Mucosa of rectum (tissue), 2 donors: ENCODE measurements at regions not wholly inside any gene's neighbourhood (a gene's known extent, or its start where the extent isn't known, plus 50 kb on each side); places are given as distances from the start of the nearest gene placed in this dataset.

Source experiments
- H3K27ac ChIP-seq, 2 donors: one replicate each; pipeline ENCODE4 v1.7.0; 2013; ENCODE audit warnings: inconsistent platforms in 2 of 2, low read depth in 2 of 2, low read length in 2 of 2
- H3K27me3 ChIP-seq, 2 donors: one replicate each; pipeline ENCODE4 v1.7.0; 2013; ENCODE audit warnings: low read length in 2 of 2; ENCODE audit not compliant: control insufficient read depth in 2 of 2, insufficient read depth in 2 of 2
- H3K36me3 ChIP-seq, 2 donors: one replicate each; pipeline ENCODE4 v1.7.0; 2013; ENCODE audit warnings: low read length in 2 of 2; ENCODE audit not compliant: control insufficient read depth in 2 of 2, insufficient read depth in 2 of 2
- H3K4me1 ChIP-seq, 2 donors: one replicate each; pipeline ENCODE4 v1.7.0; 2013; ENCODE audit warnings: low read length in 2 of 2, mild to moderate bottlenecking in 1 of 2; ENCODE audit not compliant: control insufficient read depth in 2 of 2, insufficient read depth in 2 of 2
- H3K4me3 ChIP-seq, 2 donors: one replicate each; pipeline ENCODE4 v1.7.0; 2013; ENCODE audit warnings: low read length in 2 of 2
- H3K9ac ChIP-seq, 2 donors: one replicate each; pipeline ENCODE4 v1.7.0; 2013; ENCODE audit warnings: low read length in 2 of 2, low read depth in 1 of 2, mild to moderate bottlenecking in 1 of 2
- H3K9me3 ChIP-seq, 2 donors: one replicate each; pipeline ENCODE4 v1.7.0; 2013; ENCODE audit warnings: low read length in 2 of 2; ENCODE audit not compliant: control insufficient read depth in 2 of 2
- donor health status: healthy.
- donor health status: Normal muscosa, but diverticular disease.

GRCh38 chr7:156305351-156305750 is 335.2 kb upstream of the RNF32 start:
- H3K27me3 ChIP-seq: no peaks in the 10 kb centered on the region
- H3K4me3 ChIP-seq: no peak overlapping the region
- no peak overlapping the region for H3K27ac ChIP-seq
- H3K9ac ChIP-seq: no peak overlapping the region
- H3K36me3 ChIP-seq: no peaks in the 10 kb centered on the region
- H3K9me3 ChIP-seq: no peaks in the 10 kb centered on the region
- no peaks in the 10 kb centered on the region for H3K4me1 ChIP-seq

- Histone ChIP-seq H3K4me1 (no peaks in the 10 kb centered on the region), H3K27me3 (no peaks in the 10 kb centered on the region), H3K9me3 (no peaks in the 10 kb centered on the region), H3K9ac (no peak overlapping the region), H3K4me3 (no peak overlapping the region), H3K27ac (no peak overlapping the region), H3K36me3 (no peaks in the 10 kb centered on the region)
These were observed 357.8 kb upstream of the RNF32 start for GRCh38 chr7:156282816-156283215.

GRCh38 chr7:156279635-156280034 is 360.9 kb upstream of the RNF32 start:
- H3K9ac ChIP-seq: no peak overlapping the region

GRCh38 chr7:156275292-156275691 is 365.3 kb upstream of the RNF32 start:
- Histone ChIP-seq H3K4me1 (no peaks in the 10 kb centered on the region), H3K27me3 (no peaks in the 10 kb centered on the region), H3K9me3 (no peaks in the 10 kb centered on the region), H3K4me3 (no peak overlapping the region), H3K9ac (no peak overlapping the region), H3K27ac (no peak overlapping the region), H3K36me3 (no peaks in the 10 kb centered on the region)

More at GRCh38 chr7:156279635-156280034, 360.9 kb upstream of the RNF32 start:
- Histone ChIP-seq H3K9me3 (no peaks in the 10 kb centered on the region), H3K4me3 (no peak overlapping the region), H3K36me3 (no peaks in the 10 kb centered on the region), H3K27me3 (no peaks in the 10 kb centered on the region), H3K27ac (no peak overlapping the region), H3K4me1 (no peaks in the 10 kb centered on the region)

GRCh38 chr7:156274557-156274956 is 366.0 kb upstream of the RNF32 start:
- Histone ChIP-seq H3K4me1 (no peaks in the 10 kb centered on the region), H3K36me3 (no peaks in the 10 kb centered on the region), H3K27me3 (no peaks in the 10 kb centered on the region), H3K9ac (no peak overlapping the region), H3K27ac (no peak overlapping the region), H3K4me3 (no peak overlapping the region), H3K9me3 (no peaks in the 10 kb centered on the region)

GRCh38 chr7:156261581-156261980 is 379.0 kb upstream of the RNF32 start:
- H3K9me3 ChIP-seq: no peaks in the 10 kb centered on the region
- no peaks in the 10 kb centered on the region for H3K4me1 ChIP-seq
- no peaks in the 10 kb centered on the region for H3K27me3 ChIP-seq

GRCh38 chr7:156257904-156258303 is 382.7 kb upstream of the RNF32 start:
- no peaks in the 10 kb centered on the region for H3K36me3 ChIP-seq
- no peak overlapping the region for H3K4me3 ChIP-seq
- no peaks in the 10 kb centered on the region for H3K4me1 ChIP-seq
- H3K27me3 ChIP-seq: no peaks in the 10 kb centered on the region
- H3K9me3 ChIP-seq: no peaks in the 10 kb centered on the region
- no peak overlapping the region for H3K9ac ChIP-seq
- no peak overlapping the region for H3K27ac ChIP-seq

More at GRCh38 chr7:156261581-156261980, 379.0 kb upstream of the RNF32 start:
- Histone ChIP-seq H3K9ac (no peak overlapping the region), H3K4me3 (no peak overlapping the region), H3K36me3 (no peaks in the 10 kb centered on the region), H3K27ac (no peak overlapping the region)

GRCh38 chr7:156255635-156256034 is 384.9 kb upstream of the RNF32 start:
- Histone ChIP-seq H3K4me3 (no peak overlapping the region), H3K27me3 (no peaks in the 10 kb centered on the region), H3K36me3 (no peaks in the 10 kb centered on the region), H3K9me3 (no peaks in the 10 kb centered on the region), H3K4me1 (no peaks in the 10 kb centered on the region), H3K9ac (no peak overlapping the region), H3K27ac (no peak overlapping the region)

- H3K9me3 ChIP-seq: no peaks in the 10 kb centered on the region
These were observed 388.7 kb upstream of the RNF32 start for GRCh38 chr7:156251861-156252260.

GRCh38 chr7:156240532-156240931 is 400.0 kb upstream of the RNF32 start:
- H3K4me3 ChIP-seq: no peak overlapping the region
- H3K9ac ChIP-seq: no peak overlapping the region
- no peaks in the 10 kb centered on the region for H3K27me3 ChIP-seq
- H3K4me1 ChIP-seq: no peaks in the 10 kb centered on the region
- H3K36me3 ChIP-seq: no peaks in the 10 kb centered on the region
- H3K9me3 ChIP-seq: no peaks in the 10 kb centered on the region
- H3K27ac ChIP-seq: no peak overlapping the region

More at GRCh38 chr7:156251861-156252260, 388.7 kb upstream of the RNF32 start:
- Histone ChIP-seq H3K36me3 (no peaks in the 10 kb centered on the region), H3K27me3 (no peaks in the 10 kb centered on the region), H3K4me3 (no peak overlapping the region), H3K27ac (no peak overlapping the region), H3K9ac (no peak overlapping the region), H3K4me1 (no peaks in the 10 kb centered on the region)
